Fibroblast of skin of right quadriceps (primary cell): ENCODE measurements at regions not wholly inside any gene's neighbourhood (a gene's known extent, or its start where the extent isn't known, plus 50 kb on each side); places are given as distances from the start of the nearest gene placed in this dataset.
"Not testable (repeated sequence)": the region's sequence is repeated elsewhere in the genome, so short reads cannot be mapped to it uniquely, and the experiment has no call there.

ENCODE experiments used
- DNase-seq: peaks from one replicate; pipeline ENCODE4 v3.0.0-alpha.2; 2013

GRCh38 chr2:16248571-16249105, 308.3 kb downstream of the MYCN start:
- no peak for DNase-seq

- DNase-seq = no peak
These were observed 307.2 kb downstream of the MYCN start for GRCh38 chr2:16247326-16248122.

- no peak for DNase-seq
These were observed 306.6 kb downstream of the MYCN start for GRCh38 chr2:16246911-16247310.

GRCh38 chr2:16246281-16246850, 306.0 kb downstream of the MYCN start:
- no peak for DNase-seq

- DNase-seq = no peak
These were observed 305.2 kb downstream of the MYCN start for GRCh38 chr2:16245481-16246054.

GRCh38 chr2:16244966-16245320, 304.6 kb downstream of the MYCN start:
- DNase-seq = no peak

- DNase-seq = no peak
These were observed 304.0 kb downstream of the MYCN start for GRCh38 chr2:16244153-16244965.

GRCh38 chr2:16243411-16243996, 303.2 kb downstream of the MYCN start:
- no peak for DNase-seq

- no peak for DNase-seq
These were observed 302.6 kb downstream of the MYCN start for GRCh38 chr2:16242906-16243305.

- DNase-seq = no peak
These were observed 301.1 kb downstream of the MYCN start for GRCh38 chr2:16241166-16242160.

GRCh38 chr2:16240402-16240801, 300.1 kb downstream of the MYCN start:
- no peak for DNase-seq

GRCh38 chr2:16239296-16239850, 299.0 kb downstream of the MYCN start:
- no peak for DNase-seq

- no peak for DNase-seq
These were observed 298.4 kb downstream of the MYCN start for GRCh38 chr2:16238786-16239185.

GRCh38 chr2:16238001-16238761, 297.8 kb downstream of the MYCN start:
- DNase-seq = no peak

GRCh38 chr2:16235747-16236146, 295.4 kb downstream of the MYCN start:
- DNase-seq = no peak

- DNase-seq = not testable (repeated sequence)
These were observed 294.9 kb downstream of the MYCN start for GRCh38 chr2:16235291-16235690.

- DNase-seq = no peak
These were observed 288.6 kb downstream of the MYCN start for GRCh38 chr2:16228951-16229350.

GRCh38 chr2:16228471-16228870, 288.1 kb downstream of the MYCN start:
- no peak for DNase-seq

- DNase-seq = no peak
These were observed 287.6 kb downstream of the MYCN start for GRCh38 chr2:16227811-16228462.
